Ishikawa (cell line): ENCODE measurements at regions not wholly inside any gene's neighbourhood (a gene's known extent, or its start where the extent isn't known, plus 50 kb on each side); places are given as distances from the start of the nearest gene placed in this dataset.

Source experiments
- CEBPB ChIP-seq: IDR thresholded peaks from 2 replicates; pipeline ENCODE4 v1.6.1; 2012
- CREB1 ChIP-seq: IDR thresholded peaks from 2 replicates; pipeline ENCODE4 v1.6.1; 2012; ENCODE audit warnings: low read depth
- EGR1 ChIP-seq: IDR thresholded peaks from 2 replicates; pipeline ENCODE4 v1.6.1; 2012
- EP300 ChIP-seq: IDR thresholded peaks from 2 replicates; pipeline ENCODE4 v1.6.1; 2012; ENCODE audit warnings: borderline replicate concordance
- FOXM1 ChIP-seq: IDR thresholded peaks from 2 replicates; pipeline ENCODE4 v1.6.1; 2012; ENCODE audit warnings: low read depth, borderline replicate concordance
- NFIC ChIP-seq: IDR thresholded peaks from 2 replicates; pipeline ENCODE4 v1.6.1; 2012
- RAD21 ChIP-seq: IDR thresholded peaks from 2 replicates; pipeline ENCODE4 v1.6.1; 2012; ENCODE audit warnings: low read depth
- TAF1 ChIP-seq: IDR thresholded peaks from 2 replicates; pipeline ENCODE4 v1.6.1; 2012; ENCODE audit warnings: low read depth, mild to moderate bottlenecking
- TCF12 ChIP-seq: IDR thresholded peaks from 2 replicates; pipeline ENCODE4 v1.6.1; 2012; ENCODE audit warnings: low read depth
- TEAD4 ChIP-seq: IDR thresholded peaks from 2 replicates; pipeline ENCODE4 v1.6.1; 2012
- YY1 ChIP-seq: IDR thresholded peaks from 2 replicates; pipeline ENCODE4 v1.6.1; 2012; ENCODE audit warnings: low read depth
- ZBTB7A ChIP-seq: IDR thresholded peaks from 2 replicates; pipeline ENCODE4 v1.6.1; 2012; ENCODE audit warnings: low read depth
- TF ChIP-seq, protein P1 (sequence below): IDR thresholded peaks from 2 replicates; pipeline ENCODE4 v1.6.1; 2012
- TF ChIP-seq, protein P2 (sequence below): IDR thresholded peaks from 2 replicates; pipeline ENCODE4 v1.6.1; 2012; ENCODE audit warnings: low read depth, mild to moderate bottlenecking
- TF ChIP-seq, protein P3 (sequence below): IDR thresholded peaks from 2 replicates; pipeline ENCODE4 v1.6.1; 2012

DNA sequence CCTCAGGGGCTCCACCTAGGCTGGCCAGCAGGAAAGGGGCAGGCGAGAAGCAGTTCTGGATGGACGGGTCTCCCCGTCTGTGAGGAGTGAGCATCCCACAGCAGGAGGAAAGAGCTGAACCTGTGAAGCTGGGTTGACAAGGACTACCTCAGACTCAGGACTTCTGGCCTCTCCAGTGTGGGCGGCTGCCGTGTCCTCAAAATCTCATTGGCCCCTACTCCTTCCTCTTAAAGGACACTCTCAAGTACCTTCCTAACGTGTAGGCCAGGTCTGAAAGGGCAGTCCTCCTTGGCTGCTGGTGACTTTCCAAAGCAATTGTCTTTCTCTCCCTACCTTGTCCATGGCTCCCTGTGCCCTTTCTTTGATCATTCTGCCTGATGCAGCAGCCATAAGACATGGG lies 107.0 kb upstream of the AKIP1 start:
- no peak for TF ChIP-seq TAF1
- TF ChIP-seq EP300 = no peak
- no peak for TF ChIP-seq TCF12
- TF ChIP-seq EGR1 = no peak
- TF ChIP-seq, protein P1, sequence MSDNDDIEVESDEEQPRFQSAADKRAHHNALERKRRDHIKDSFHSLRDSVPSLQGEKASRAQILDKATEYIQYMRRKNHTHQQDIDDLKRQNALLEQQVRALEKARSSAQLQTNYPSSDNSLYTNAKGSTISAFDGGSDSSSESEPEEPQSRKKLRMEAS = no peak
- TF ChIP-seq CEBPB = no peak
- TF ChIP-seq ZBTB7A = no peak
- no peak for TF ChIP-seq CREB1
- TF ChIP-seq YY1 = no peak
- no peak for TF ChIP-seq NFIC

DNA sequence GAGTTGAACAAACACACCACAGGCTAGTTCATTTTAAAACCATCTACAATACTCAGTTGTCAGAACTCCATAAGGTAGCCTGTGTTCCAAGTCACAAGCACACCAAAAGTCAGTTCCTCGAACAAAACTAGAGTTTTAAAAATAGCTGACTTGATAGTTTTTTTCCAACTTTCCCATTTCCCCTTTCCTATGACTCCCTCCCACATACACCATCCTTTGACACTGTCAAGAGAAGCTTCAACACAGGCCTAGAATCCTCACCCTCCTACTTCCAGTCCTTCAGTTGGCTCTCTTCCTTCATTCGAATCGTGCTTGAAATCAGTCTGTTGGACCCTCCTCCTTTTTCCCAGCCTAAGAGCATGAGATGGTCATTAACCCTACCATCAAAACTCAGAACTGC lies 105.7 kb upstream of the AKIP1 start:
- no peak for TF ChIP-seq TEAD4
- TF ChIP-seq TAF1 = no peak
- no peak for TF ChIP-seq NFIC
- TF ChIP-seq, protein P2, sequence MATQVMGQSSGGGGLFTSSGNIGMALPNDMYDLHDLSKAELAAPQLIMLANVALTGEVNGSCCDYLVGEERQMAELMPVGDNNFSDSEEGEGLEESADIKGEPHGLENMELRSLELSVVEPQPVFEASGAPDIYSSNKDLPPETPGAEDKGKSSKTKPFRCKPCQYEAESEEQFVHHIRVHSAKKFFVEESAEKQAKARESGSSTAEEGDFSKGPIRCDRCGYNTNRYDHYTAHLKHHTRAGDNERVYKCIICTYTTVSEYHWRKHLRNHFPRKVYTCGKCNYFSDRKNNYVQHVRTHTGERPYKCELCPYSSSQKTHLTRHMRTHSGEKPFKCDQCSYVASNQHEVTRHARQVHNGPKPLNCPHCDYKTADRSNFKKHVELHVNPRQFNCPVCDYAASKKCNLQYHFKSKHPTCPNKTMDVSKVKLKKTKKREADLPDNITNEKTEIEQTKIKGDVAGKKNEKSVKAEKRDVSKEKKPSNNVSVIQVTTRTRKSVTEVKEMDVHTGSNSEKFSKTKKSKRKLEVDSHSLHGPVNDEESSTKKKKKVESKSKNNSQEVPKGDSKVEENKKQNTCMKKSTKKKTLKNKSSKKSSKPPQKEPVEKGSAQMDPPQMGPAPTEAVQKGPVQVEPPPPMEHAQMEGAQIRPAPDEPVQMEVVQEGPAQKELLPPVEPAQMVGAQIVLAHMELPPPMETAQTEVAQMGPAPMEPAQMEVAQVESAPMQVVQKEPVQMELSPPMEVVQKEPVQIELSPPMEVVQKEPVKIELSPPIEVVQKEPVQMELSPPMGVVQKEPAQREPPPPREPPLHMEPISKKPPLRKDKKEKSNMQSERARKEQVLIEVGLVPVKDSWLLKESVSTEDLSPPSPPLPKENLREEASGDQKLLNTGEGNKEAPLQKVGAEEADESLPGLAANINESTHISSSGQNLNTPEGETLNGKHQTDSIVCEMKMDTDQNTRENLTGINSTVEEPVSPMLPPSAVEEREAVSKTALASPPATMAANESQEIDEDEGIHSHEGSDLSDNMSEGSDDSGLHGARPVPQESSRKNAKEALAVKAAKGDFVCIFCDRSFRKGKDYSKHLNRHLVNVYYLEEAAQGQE = no peak
- no peak for TF ChIP-seq EP300
- TF ChIP-seq FOXM1 = no peak
- TF ChIP-seq CEBPB = no peak
- no peak for TF ChIP-seq RAD21
- no peak for TF ChIP-seq EGR1
- no peak for TF ChIP-seq CREB1
- no peak for TF ChIP-seq TCF12
- TF ChIP-seq, protein P3, sequence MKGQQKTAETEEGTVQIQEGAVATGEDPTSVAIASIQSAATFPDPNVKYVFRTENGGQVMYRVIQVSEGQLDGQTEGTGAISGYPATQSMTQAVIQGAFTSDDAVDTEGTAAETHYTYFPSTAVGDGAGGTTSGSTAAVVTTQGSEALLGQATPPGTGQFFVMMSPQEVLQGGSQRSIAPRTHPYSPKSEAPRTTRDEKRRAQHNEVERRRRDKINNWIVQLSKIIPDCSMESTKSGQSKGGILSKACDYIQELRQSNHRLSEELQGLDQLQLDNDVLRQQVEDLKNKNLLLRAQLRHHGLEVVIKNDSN = no peak

DNA sequence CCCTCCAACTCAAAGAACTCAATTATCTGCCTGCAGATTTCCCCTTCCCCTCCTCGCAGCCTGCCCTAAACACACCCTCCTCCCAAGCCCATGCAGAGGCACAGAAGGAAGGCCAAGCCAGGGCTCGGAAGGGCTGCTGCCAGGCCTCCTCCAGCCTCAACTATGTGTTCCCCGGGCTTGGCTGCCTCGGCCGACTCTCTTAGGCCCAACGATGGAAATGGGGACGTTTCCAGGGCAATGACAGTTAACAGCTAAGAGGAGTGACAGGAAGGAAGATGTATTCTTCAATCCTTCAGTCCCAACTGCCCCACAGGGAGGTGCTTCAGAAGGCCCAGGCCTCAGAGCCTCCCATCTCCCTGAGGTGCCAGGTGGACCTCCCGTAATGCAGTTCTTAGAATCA lies 104.0 kb upstream of the AKIP1 start:
- TF ChIP-seq CREB1 = no peak
- TF ChIP-seq FOXM1 = no peak
- no peak for TF ChIP-seq TEAD4
- no peak for TF ChIP-seq RAD21
- no peak for TF ChIP-seq EGR1
- no peak for TF ChIP-seq YY1
- TF ChIP-seq, protein P3 = no peak
- TF ChIP-seq, protein P2 = no peak
- no peak for TF ChIP-seq TAF1
- TF ChIP-seq NFIC = no peak
- no peak for TF ChIP-seq CEBPB
- TF ChIP-seq EP300 = no peak
- no peak for TF ChIP-seq TCF12
- no peak for TF ChIP-seq ZBTB7A
- TF ChIP-seq, protein P1 = no peak

DNA sequence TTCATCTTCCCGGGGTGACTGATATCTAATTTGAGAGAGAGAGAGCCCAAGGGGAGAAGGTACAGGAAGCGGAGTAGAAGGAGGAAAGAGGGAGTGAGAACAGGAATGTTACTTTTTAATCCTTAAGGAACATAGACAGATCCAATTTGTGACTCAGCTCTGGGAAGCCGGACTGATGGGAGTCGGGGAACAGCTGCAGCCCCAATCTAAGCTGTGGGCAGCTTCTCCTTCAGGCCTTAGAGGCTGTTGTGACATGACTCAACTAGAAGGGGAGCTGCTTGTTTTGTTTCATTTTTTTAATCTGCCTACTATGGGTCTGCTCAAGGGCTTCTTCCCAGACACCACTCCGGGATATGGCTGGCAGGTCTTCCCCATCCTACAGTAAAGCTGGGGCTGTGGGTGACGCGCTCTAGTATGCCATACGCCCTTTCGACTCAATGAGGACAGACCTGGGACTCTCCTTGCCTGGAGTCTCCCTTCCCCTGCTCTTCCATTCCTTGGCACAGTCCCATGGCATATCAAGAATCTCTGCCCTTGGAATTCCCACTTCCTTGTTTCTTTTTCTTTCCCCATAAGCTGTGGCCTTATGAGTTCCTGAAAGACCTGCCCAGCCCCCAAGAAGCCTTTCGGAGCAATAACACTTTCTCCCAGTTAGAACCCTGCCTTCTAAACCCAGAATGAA lies 103.3 kb upstream of the AKIP1 start:
- no peak for TF ChIP-seq EGR1
- TF ChIP-seq TCF12 = no peak
- no peak for TF ChIP-seq EP300

DNA sequence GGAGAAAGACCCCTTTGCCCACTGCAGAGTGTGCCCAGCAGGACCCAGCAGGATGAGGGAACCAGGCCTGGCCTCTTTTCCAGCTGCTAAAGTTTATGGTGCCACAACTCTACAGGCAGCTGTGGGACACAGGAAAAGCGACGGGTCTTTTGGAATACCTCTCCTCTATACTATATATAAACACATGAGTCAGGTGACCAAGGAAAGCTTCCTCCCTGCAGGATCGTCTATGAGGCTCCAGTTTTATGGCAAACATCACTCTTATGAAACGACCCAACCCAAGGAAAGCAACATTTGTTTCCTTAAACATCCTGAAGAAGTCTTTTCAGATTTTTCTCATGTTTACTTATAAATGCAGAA lies 102.8 kb upstream of the AKIP1 start:
- TF ChIP-seq EGR1 (no peak), RAD21 (no peak), EP300 (no peak), ZBTB7A (no peak), NFIC (no peak), FOXM1 (no peak), CREB1 (no peak)
- TF ChIP-seq, protein P2 = no peak
